ENCODE measurements at regions not wholly inside any gene's neighbourhood (a gene's known extent, or its start where the extent isn't known, plus 50 kb on each side); places are given as distances from the start of the nearest gene placed in this dataset.

GRCh38 chr3:124131580-124131979 lies 139.7 kb upstream of the ROPN1 start:
- no peak overlapping the region for H3K4me2 ChIP-seq (ENCODE audit: low read depth, low read length, poor library complexity, severe bottlenecking)
- no peaks in the 10 kb centered on the region for H3K27me3 ChIP-seq (ENCODE audit: low read length)
- no peaks in the 10 kb centered on the region for H3K36me3 ChIP-seq (ENCODE audit: low read length)
- no peak overlapping the region for H3K27ac ChIP-seq (ENCODE audit: low read depth, low read length)
- no peak overlapping the region for H3K4me3 ChIP-seq (ENCODE audit: insufficient read depth, low read length, poor library complexity, severe bottlenecking)
- no peaks in the 10 kb centered on the region for H4K20me1 ChIP-seq (ENCODE audit: low read depth, low read length)
- H3K9me3 ChIP-seq (ENCODE audit: insufficient read depth, low read length) = no peaks in the 10 kb centered on the region
- TF ChIP-seq EZH2phosphoT487 (conservative IDR thresholded peaks at IDR 0.05; ENCODE audit: low read length) (no peak), CTCF (IDR thresholded peaks at IDR 0.05; ENCODE audit: insufficient read depth, low read length, poor library complexity, severe bottlenecking) (no peak)
- H3F3A ChIP-seq (ENCODE audit: insufficient read depth) = no peaks in the 10 kb centered on the region
- H3K79me2 ChIP-seq (ENCODE audit: insufficient read depth, low read length) = no peaks in the 10 kb centered on the region
- H2AFZ ChIP-seq (ENCODE audit: low read depth, low read length, severe bottlenecking) = no peak overlapping the region
- no peak overlapping the region for H3K9ac ChIP-seq (ENCODE audit: low read length)
- no peaks in the 10 kb centered on the region for H3K9me2 ChIP-seq (replicated peaks; ENCODE audit: insufficient read depth, low read length)

- no peaks in the 10 kb centered on the region for H3F3A ChIP-seq (ENCODE audit: insufficient read depth)
- no peak overlapping the region for H3K4me2 ChIP-seq (ENCODE audit: low read depth, low read length, poor library complexity, severe bottlenecking)
- no peaks in the 10 kb centered on the region for H3K27me3 ChIP-seq (ENCODE audit: low read length)
- no peak overlapping the region for H3K27ac ChIP-seq (ENCODE audit: low read depth, low read length)
- no peaks in the 10 kb centered on the region for H3K9me3 ChIP-seq (ENCODE audit: insufficient read depth, low read length)
- TF ChIP-seq CTCF (IDR thresholded peaks at IDR 0.05; ENCODE audit: insufficient read depth, low read length, poor library complexity, severe bottlenecking) = no peak
- TF ChIP-seq EZH2phosphoT487 (conservative IDR thresholded peaks at IDR 0.05; ENCODE audit: low read length) = no peak
- no peaks in the 10 kb centered on the region for H3K9me2 ChIP-seq (replicated peaks; ENCODE audit: insufficient read depth, low read length)
- no peaks in the 10 kb centered on the region for H3K36me3 ChIP-seq (ENCODE audit: low read length)
- H4K20me1 ChIP-seq (ENCODE audit: low read depth, low read length) = no peaks in the 10 kb centered on the region
- no peak overlapping the region for H3K9ac ChIP-seq (ENCODE audit: low read length)
- no peak overlapping the region for H2AFZ ChIP-seq (ENCODE audit: low read depth, low read length, severe bottlenecking)
- H3K4me3 ChIP-seq (ENCODE audit: insufficient read depth, low read length, poor library complexity, severe bottlenecking) = no peak overlapping the region
- no peaks in the 10 kb centered on the region for H3K79me2 ChIP-seq (ENCODE audit: insufficient read depth, low read length)
Observed at GRCh38 chr3:124132813-124133212, 140.9 kb upstream of the ROPN1 start.

GRCh38 chr3:124133366-124133940 lies 141.5 kb upstream of the ROPN1 start:
- H3K79me2 ChIP-seq (ENCODE audit: insufficient read depth, low read length) = no peaks in the 10 kb centered on the region
- H3K4me2 ChIP-seq (ENCODE audit: low read depth, low read length, poor library complexity, severe bottlenecking) = no peak overlapping the region
- H2AFZ ChIP-seq (ENCODE audit: low read depth, low read length, severe bottlenecking) = no peak overlapping the region
- H3K36me3 ChIP-seq (ENCODE audit: low read length) = no peaks in the 10 kb centered on the region
- no peak for TF ChIP-seq CTCF (IDR thresholded peaks at IDR 0.05; ENCODE audit: insufficient read depth, low read length, poor library complexity, severe bottlenecking)
- TF ChIP-seq EZH2phosphoT487 (conservative IDR thresholded peaks at IDR 0.05; ENCODE audit: low read length) = no peak
- no peaks in the 10 kb centered on the region for H4K20me1 ChIP-seq (ENCODE audit: low read depth, low read length)
- no peaks in the 10 kb centered on the region for H3K9me2 ChIP-seq (replicated peaks; ENCODE audit: insufficient read depth, low read length)
- no peaks in the 10 kb centered on the region for H3F3A ChIP-seq (ENCODE audit: insufficient read depth)
- H3K9me3 ChIP-seq (ENCODE audit: insufficient read depth, low read length) = no peaks in the 10 kb centered on the region
- H3K4me3 ChIP-seq (ENCODE audit: insufficient read depth, low read length, poor library complexity, severe bottlenecking) = no peak overlapping the region
- no peaks in the 10 kb centered on the region for H3K27me3 ChIP-seq (ENCODE audit: low read length)
- no peak overlapping the region for H3K9ac ChIP-seq (ENCODE audit: low read length)
- no peak overlapping the region for H3K27ac ChIP-seq (ENCODE audit: low read depth, low read length)

Data from SU-DHL-6 (cell line).